ENCODE measurements at regions not wholly inside any gene's neighbourhood (a gene's known extent, or its start where the extent isn't known, plus 50 kb on each side); places are given as distances from the start of the nearest gene placed in this dataset.
A peak's percentile ranks its signal among the peaks of the same experiment; 100 is the strongest.

DNA sequence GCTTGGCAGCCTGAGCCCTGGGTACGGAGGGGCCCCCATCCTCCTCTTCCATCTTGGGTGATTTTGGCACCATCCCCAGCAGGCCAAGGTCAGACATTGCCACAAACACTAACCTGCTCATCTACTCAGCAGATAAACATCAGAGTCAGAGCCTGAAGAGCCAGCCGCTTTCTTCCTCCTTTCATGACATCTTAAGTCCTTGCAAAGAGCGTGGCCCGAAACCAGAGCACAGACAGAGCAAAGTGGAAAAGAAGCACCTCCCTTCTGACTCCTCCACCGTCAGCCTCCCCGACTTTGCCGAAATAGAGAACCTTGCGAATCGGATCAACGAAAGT is 60.4 kb upstream of the RPH3AL start:
- Histone ChIP-seq H3K9ac (ENCODE audit: low read length) (no peak overlapping the region), H3K27me3 (ENCODE audit: control insufficient read depth, insufficient read depth, low read length) (no peaks in the 10 kb centered on the region), H3K9me3 (ENCODE audit: control insufficient read depth, insufficient read depth, low read depth, low read length) (no peaks in the 10 kb centered on the region), H3K4me1 (ENCODE audit: control insufficient read depth, insufficient read depth, low read length) (0 out of 2 replicates have a peak, but pooled peaks cover 4% of the 10 kb centered on the region), H3K4me3 (ENCODE audit: low read depth, low read length) (no peak overlapping the region), H3K36me3 (ENCODE audit: control insufficient read depth, insufficient read depth, low read length) (peaks cover 7% of the 10 kb centered on the region; the same call in 1 of the 2 replicates), H3K27ac (ENCODE audit: low read depth, low read length) (no peak overlapping the region)

DNA sequence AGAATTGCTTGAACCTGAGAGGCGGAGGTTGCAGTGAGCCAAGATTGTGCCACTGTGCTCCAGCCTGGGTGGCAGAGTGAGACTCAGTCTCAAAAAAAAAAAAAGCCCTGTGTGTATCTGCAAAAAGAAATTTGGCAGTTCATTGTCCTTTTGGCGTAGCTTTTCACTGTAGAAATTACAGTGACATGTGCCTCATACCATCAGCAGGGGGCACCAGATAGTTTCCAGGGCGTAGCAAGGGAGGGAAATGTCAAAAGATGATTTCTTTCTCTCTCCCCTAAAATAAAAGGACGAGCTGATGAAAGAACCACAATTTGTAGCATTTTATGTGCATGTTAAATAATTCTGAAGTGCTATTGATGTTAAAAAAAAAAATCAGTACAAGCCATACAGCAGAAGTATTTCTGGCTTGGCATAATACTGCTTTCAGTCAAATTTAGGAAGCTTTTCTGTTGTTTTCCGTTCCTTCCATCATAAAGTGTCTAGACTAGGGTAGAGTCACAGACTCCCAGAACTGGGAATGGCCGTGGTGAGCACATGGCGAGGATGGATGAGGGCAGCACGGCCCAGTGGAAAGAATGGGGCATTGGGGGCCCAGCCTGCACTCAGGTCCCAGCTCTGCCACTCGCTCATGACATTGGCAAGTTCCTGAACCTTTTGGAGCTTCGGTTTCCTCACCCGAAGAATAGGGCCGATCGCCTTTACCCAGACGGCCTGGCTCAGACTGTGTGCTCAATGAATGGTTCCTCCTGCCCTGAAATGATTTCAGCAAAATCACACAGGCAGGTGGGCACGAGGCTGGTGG is 59.8 kb upstream of the RPH3AL start:
- no peaks in the 10 kb centered on the region; the same call in 1 of the 2 replicates for H3K27me3 ChIP-seq (ENCODE audit: control insufficient read depth, insufficient read depth, low read length)
- no peak overlapping the region for H3K9ac ChIP-seq (ENCODE audit: low read length)
- 0 out of 2 replicates have a peak, but pooled peaks cover 4% of the 10 kb centered on the region for H3K4me1 ChIP-seq (ENCODE audit: control insufficient read depth, insufficient read depth, low read length)
- peaks cover 7% of the 10 kb centered on the region; the same call in 1 of the 2 replicates for H3K36me3 ChIP-seq (ENCODE audit: control insufficient read depth, insufficient read depth, low read length)
- no peak overlapping the region for H3K4me3 ChIP-seq (ENCODE audit: low read depth, low read length)
- H3K9me3 ChIP-seq (ENCODE audit: control insufficient read depth, insufficient read depth, low read depth, low read length), result no peaks in the 10 kb centered on the region
- H3K27ac ChIP-seq (ENCODE audit: low read depth, low read length), result no peak overlapping the region

DNA sequence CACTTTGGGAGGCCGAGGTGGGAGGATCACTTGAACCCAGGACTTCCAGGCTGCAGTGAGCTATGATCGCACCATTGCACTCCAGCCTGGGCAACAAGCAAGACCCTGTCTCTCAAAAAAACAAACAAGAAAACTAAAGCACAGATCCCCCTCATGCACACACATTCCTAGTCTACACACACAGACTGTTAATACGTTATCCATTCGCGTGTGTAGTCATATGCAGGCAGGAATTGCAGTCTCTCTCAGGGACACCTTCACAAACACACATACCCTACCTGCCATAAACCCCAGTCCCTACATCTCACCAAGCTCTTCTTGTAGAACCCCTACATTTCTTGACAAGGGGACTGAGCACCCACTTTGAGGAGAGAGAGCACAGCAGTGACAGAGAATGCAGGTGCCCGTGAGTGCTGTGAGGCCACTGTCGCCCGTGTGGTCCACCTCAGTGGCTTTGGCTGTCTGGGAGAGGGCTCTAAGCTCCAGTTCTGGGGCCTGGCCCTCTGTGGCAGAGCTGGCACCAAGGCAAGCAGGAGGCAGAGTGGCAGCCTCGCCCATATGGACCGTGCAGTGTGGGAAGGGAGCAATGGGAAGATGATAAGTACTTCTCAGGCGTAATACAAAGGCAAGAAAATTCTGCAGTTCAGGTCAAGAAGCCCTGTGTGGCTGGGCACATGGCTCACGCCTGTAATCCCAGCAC is 59.0 kb upstream of the RPH3AL start:
- Histone ChIP-seq H3K9ac (ENCODE audit: low read length) (no peak overlapping the region), H3K4me3 (ENCODE audit: low read depth, low read length) (no peak overlapping the region), H3K4me1 (ENCODE audit: control insufficient read depth, insufficient read depth, low read length) (0 out of 2 replicates have a peak, but pooled peaks cover 4% of the 10 kb centered on the region), H3K36me3 (ENCODE audit: control insufficient read depth, insufficient read depth, low read length) (peaks cover 7% of the 10 kb centered on the region; the same call in 1 of the 2 replicates), H3K9me3 (ENCODE audit: control insufficient read depth, insufficient read depth, low read depth, low read length) (no peaks in the 10 kb centered on the region), H3K27ac (ENCODE audit: low read depth, low read length) (no peak overlapping the region), H3K27me3 (ENCODE audit: control insufficient read depth, insufficient read depth, low read length) (no peaks in the 10 kb centered on the region; the same call in 1 of the 2 replicates)

DNA sequence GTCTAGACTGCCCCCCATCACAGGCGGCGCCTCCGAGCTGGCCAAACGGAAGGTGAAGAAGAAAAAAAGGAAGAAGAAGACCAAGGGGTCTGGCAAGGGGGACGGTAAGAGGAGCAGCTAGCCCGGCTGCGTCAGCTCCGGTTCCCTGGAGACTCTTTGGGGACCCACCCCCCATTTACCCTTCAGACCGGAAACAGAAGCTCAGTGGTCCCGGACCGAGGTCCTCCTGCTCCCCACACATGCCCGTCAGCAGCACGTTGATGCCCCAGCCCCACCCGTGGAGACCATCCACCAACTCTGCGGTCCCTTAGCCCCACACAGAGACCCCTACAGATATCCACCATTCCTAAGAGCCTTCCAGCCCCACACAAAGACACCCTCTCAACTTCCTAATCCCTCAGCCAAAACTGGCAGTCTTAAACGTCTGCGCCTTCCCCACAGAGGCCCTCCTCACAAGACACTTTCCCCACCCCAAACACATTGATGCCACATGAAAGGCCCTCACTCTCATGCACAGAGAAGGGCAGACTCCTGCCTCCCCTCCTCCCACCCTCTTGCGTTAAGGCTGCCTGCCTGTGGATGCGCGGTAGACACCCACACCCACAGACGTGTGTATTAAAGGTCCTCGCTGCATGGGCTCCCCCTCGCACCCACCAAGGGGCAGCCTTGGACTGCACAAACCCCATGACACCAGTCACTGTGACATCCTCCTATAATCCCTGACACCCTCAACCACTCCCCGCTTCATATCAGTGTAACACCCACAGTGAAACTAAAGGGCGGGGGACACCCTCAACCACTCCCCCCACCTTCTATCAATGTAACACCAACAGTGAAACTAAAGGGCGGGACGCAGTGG is 58.2 kb upstream of the RPH3AL start:
- Histone ChIP-seq H3K27ac (ENCODE audit: low read depth, low read length) (no peak overlapping the region; the same call in 1 of the 2 replicates), H3K4me1 (ENCODE audit: control insufficient read depth, insufficient read depth, low read length) (0 out of 2 replicates have a peak, but pooled peaks cover 4% of the 10 kb centered on the region), H3K4me3 (ENCODE audit: low read depth, low read length) (peak overlapping the region; percentile 62), H3K9me3 (ENCODE audit: control insufficient read depth, insufficient read depth, low read depth, low read length) (no peaks in the 10 kb centered on the region), H3K9ac (ENCODE audit: low read length) (peak overlapping the region; percentile 49), H3K36me3 (ENCODE audit: control insufficient read depth, insufficient read depth, low read length) (peaks cover 7% of the 10 kb centered on the region; the same call in 1 of the 2 replicates), H3K27me3 (ENCODE audit: control insufficient read depth, insufficient read depth, low read length) (no peaks in the 10 kb centered on the region; the same call in 1 of the 2 replicates)

DNA sequence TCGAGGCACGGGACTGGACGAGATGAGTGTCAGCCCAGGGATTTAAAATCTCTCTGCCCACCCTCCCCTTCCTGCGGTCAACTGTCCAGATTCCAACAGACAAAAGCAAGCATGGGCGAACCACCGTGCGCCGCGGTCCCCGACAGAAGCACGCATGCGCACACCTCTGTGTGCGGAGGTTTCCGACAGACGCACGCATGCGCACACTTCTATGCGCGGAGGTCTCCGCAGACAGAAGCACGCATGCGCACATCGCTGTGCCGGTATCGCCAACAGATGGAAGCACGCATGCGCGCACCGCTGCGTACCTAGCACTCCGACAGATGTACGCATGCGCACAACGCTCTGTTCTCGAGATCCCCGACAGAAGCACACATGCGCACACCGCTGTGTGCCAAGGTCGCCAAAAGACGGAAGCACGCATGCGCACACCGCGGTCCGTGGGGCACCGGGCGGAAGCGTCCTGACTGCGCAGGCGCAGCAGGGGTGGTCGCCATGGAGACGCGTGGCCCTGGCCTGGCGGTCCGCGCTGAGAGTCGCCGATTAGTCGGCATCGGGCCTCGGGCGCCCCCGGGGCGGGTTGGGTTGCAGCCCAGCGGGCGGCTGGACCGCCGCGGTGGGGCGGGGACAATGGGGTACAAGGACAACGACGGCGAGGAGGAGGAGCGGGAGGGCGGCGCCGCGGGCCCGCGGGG is 57.4 kb upstream of the RPH3AL start:
- H3K9ac ChIP-seq (ENCODE audit: low read length), result peak overlapping the region; percentile 49
- H3K27ac ChIP-seq (ENCODE audit: low read depth, low read length), result no peak overlapping the region; the same call in 1 of the 2 replicates
- no peaks in the 10 kb centered on the region for H3K9me3 ChIP-seq (ENCODE audit: control insufficient read depth, insufficient read depth, low read depth, low read length)
- peaks cover 7% of the 10 kb centered on the region; the same call in 1 of the 2 replicates for H3K36me3 ChIP-seq (ENCODE audit: control insufficient read depth, insufficient read depth, low read length)
- 0 out of 2 replicates have a peak, but pooled peaks cover 4% of the 10 kb centered on the region for H3K4me1 ChIP-seq (ENCODE audit: control insufficient read depth, insufficient read depth, low read length)
- peak overlapping the region; percentile 62 for H3K4me3 ChIP-seq (ENCODE audit: low read depth, low read length)
- peaks cover 1% of the 10 kb centered on the region; the same call in 1 of the 2 replicates for H3K27me3 ChIP-seq (ENCODE audit: control insufficient read depth, insufficient read depth, low read length)

DNA sequence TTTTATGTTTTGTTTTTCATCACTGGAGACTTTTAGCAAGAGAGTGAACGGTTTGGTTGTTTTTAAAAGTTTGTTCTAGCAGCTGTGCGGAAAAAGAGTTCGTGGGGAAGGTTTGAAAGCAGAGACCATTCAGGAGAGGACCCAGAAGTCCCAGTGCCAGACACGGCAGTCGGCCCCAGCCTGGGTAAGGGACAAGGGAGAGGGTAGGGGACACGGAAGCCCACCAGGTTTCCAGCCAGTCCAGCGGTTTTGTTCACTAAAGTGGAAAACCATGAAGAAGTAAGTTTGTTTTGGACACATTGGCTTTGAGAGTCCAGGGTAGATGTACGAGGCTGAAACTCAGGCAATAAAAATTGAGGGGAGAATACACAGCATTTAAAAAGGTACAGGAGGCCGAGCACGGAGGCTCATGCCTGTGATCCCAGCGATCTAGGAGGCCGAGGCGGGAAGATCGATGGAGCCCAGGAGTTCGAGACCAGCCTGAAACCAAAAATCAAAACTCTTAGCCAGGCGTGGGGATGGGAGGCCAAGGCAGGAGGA is 56.8 kb upstream of the RPH3AL start:
- Histone ChIP-seq H3K9ac (ENCODE audit: low read length) (peak overlapping the region; percentile 46), H3K4me1 (ENCODE audit: control insufficient read depth, insufficient read depth, low read length) (0 out of 2 replicates have a peak, but pooled peaks cover 4% of the 10 kb centered on the region), H3K27me3 (ENCODE audit: control insufficient read depth, insufficient read depth, low read length) (peaks cover 7% of the 10 kb centered on the region; the same call in 1 of the 2 replicates), H3K4me3 (ENCODE audit: low read depth, low read length) (peak overlapping the region; percentile 50), H3K27ac (ENCODE audit: low read depth, low read length) (no peak overlapping the region), H3K36me3 (ENCODE audit: control insufficient read depth, insufficient read depth, low read length) (peaks cover 6% of the 10 kb centered on the region; the same call in 1 of the 2 replicates), H3K9me3 (ENCODE audit: control insufficient read depth, insufficient read depth, low read depth, low read length) (no peaks in the 10 kb centered on the region)

DNA sequence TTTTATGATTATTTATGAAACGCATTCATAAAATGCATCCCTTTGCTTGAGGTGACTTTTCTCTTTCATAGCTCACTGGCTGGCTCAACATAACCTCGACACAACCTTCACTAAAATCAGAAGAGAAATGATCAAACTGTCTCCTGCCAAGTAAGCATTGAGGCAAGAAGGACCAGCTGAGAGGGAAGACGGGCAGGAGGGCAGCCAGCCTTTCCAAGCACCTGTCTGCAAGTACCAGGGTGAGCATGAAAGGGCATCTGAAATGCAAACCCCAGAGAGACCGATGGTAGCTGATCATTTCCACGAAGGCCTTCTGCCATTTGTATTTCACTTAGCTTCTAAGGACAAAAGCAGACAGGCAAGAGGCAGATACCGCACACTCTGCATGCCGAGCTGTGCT is 52.1 kb upstream of the RPH3AL start:
- H3K4me3 ChIP-seq (ENCODE audit: low read depth, low read length), result no peak overlapping the region
- H3K36me3 ChIP-seq (ENCODE audit: control insufficient read depth, insufficient read depth, low read length), result no peaks in the 10 kb centered on the region
- no peak overlapping the region for H3K9ac ChIP-seq (ENCODE audit: low read length)
- peaks cover 18% of the 10 kb centered on the region for H3K27me3 ChIP-seq (ENCODE audit: control insufficient read depth, insufficient read depth, low read length)
- no peaks in the 10 kb centered on the region for H3K9me3 ChIP-seq (ENCODE audit: control insufficient read depth, insufficient read depth, low read depth, low read length)
- H3K27ac ChIP-seq (ENCODE audit: low read depth, low read length), result no peak overlapping the region
- H3K4me1 ChIP-seq (ENCODE audit: control insufficient read depth, insufficient read depth, low read length), result no peaks in the 10 kb centered on the region
